HUES64 (cell line): ENCODE measurements at regions not wholly inside any gene's neighbourhood (a gene's known extent, or its start where the extent isn't known, plus 50 kb on each side); places are given as distances from the start of the nearest gene placed in this dataset.

Experiments
- H3K27ac ChIP-seq: 2 replicates; pipeline ENCODE4 v1.7.0; 2013; ENCODE audit warnings: low read depth, low read length, inconsistent platforms
- H3K27me3 ChIP-seq: 2 replicates; pipeline ENCODE4 v1.6.1; 2013; ENCODE audit warnings: mild to moderate bottlenecking, low read length; ENCODE audit not compliant: insufficient read depth
- H3K36me3 ChIP-seq: 2 replicates; pipeline ENCODE4 v1.6.1; 2013; ENCODE audit warnings: mild to moderate bottlenecking, low read length; ENCODE audit not compliant: insufficient read depth
- H3K4me1 ChIP-seq: 2 replicates; pipeline ENCODE4 v1.6.1; 2013; ENCODE audit warnings: mild to moderate bottlenecking, low read length, moderate library complexity; ENCODE audit not compliant: insufficient read depth
- H3K4me3 ChIP-seq: 2 replicates; pipeline ENCODE4 v1.5.1; 2013; ENCODE audit warnings: mild to moderate bottlenecking, low read length, moderate library complexity
- H3K9ac ChIP-seq: 2 replicates; pipeline ENCODE4 v1.6.1; 2013; ENCODE audit warnings: mild to moderate bottlenecking, low read depth, low read length
- H3K9me3 ChIP-seq: 2 replicates; pipeline ENCODE4 v1.6.1; 2013; ENCODE audit warnings: low read depth, low read length; ENCODE audit not compliant: insufficient read depth
- WGBS: fragments of 150-250, 120-280 bp; methylation state at CpG from one replicate; pipeline ENCODE4 v1.1.7; 2013; ENCODE audit warnings: missing lambda C conversion rate; 5-methylcytosine and 5-hydroxymethylcytosine counted together

GRCh38 chr15:95556866-95557225 is 773.7 kb upstream of the NR2F2 start:
- Histone ChIP-seq H3K9ac (no peak overlapping the region), H3K4me3 (no peak overlapping the region), H3K9me3 (no peaks in the 10 kb centered on the region), H3K27ac (no peak overlapping the region), H3K36me3 (no peaks in the 10 kb centered on the region), H3K27me3 (no peaks in the 10 kb centered on the region), H3K4me1 (peaks cover 25% of the 10 kb centered on the region)
- 87% methylated on average over 3 of the region's 6 CpGs for WGBS

GRCh38 chr15:95557226-95558046 is 773.1 kb upstream of the NR2F2 start:
- no peak overlapping the region for H3K4me3 ChIP-seq
- H3K27me3 ChIP-seq, result no peaks in the 10 kb centered on the region
- peaks cover 25% of the 10 kb centered on the region for H3K4me1 ChIP-seq
- H3K9me3 ChIP-seq, result no peaks in the 10 kb centered on the region
- WGBS, result 89% methylated on average over 16 of the region's 17 CpGs
- H3K27ac ChIP-seq, result peak overlapping the region; percentile 26; the same call in 1 of the 2 replicates
- H3K9ac ChIP-seq, result no peak overlapping the region
- H3K36me3 ChIP-seq, result no peaks in the 10 kb centered on the region

- H3K4me1 ChIP-seq, result peaks cover 25% of the 10 kb centered on the region
- no peaks in the 10 kb centered on the region for H3K27me3 ChIP-seq
- no peak overlapping the region for H3K9ac ChIP-seq
- H3K36me3 ChIP-seq, result no peaks in the 10 kb centered on the region
- H3K9me3 ChIP-seq, result no peaks in the 10 kb centered on the region
- no peak overlapping the region for H3K27ac ChIP-seq
- WGBS, result 100% methylated on average over 1 of the region's 2 CpGs
- no peak overlapping the region for H3K4me3 ChIP-seq
Measured at GRCh38 chr15:95558131-95558530, 772.4 kb upstream of the NR2F2 start.

GRCh38 chr15:95558916-95559315 is 771.6 kb upstream of the NR2F2 start:
- H3K27ac ChIP-seq, result no peak overlapping the region
- no peaks in the 10 kb centered on the region for H3K9me3 ChIP-seq
- H3K4me3 ChIP-seq, result no peak overlapping the region
- WGBS, result 100% methylated on average over 1 of the region's 2 CpGs
- H3K36me3 ChIP-seq, result no peaks in the 10 kb centered on the region
- no peaks in the 10 kb centered on the region for H3K27me3 ChIP-seq
- no peak overlapping the region for H3K9ac ChIP-seq
- H3K4me1 ChIP-seq, result peaks cover 25% of the 10 kb centered on the region

GRCh38 chr15:95559875-95560394 is 770.6 kb upstream of the NR2F2 start:
- WGBS, result 97% methylated on average over 5 of the region's 7 CpGs

GRCh38 chr15:95561463-95561862 is 769.0 kb upstream of the NR2F2 start:
- no peak overlapping the region for H3K4me3 ChIP-seq
- no peak overlapping the region for H3K9ac ChIP-seq
- no peaks in the 10 kb centered on the region for H3K36me3 ChIP-seq
- WGBS, result 50% methylated on average over 2 of the region's 2 CpGs
- H3K27me3 ChIP-seq, result no peaks in the 10 kb centered on the region
- H3K9me3 ChIP-seq, result no peaks in the 10 kb centered on the region
- H3K4me1 ChIP-seq, result peaks cover 15% of the 10 kb centered on the region
- no peak overlapping the region for H3K27ac ChIP-seq

More at GRCh38 chr15:95559875-95560394, 770.6 kb upstream of the NR2F2 start:
- no peaks in the 10 kb centered on the region for H3K27me3 ChIP-seq
- no peaks in the 10 kb centered on the region for H3K36me3 ChIP-seq
- H3K4me1 ChIP-seq, result peaks cover 25% of the 10 kb centered on the region
- no peaks in the 10 kb centered on the region for H3K9me3 ChIP-seq
- H3K27ac ChIP-seq, result no peak overlapping the region
- H3K4me3 ChIP-seq, result no peak overlapping the region
- no peak overlapping the region for H3K9ac ChIP-seq

- Histone ChIP-seq H3K9me3 (no peaks in the 10 kb centered on the region), H3K9ac (no peak overlapping the region), H3K4me1 (no peaks in the 10 kb centered on the region), H3K4me3 (no peak overlapping the region), H3K36me3 (no peaks in the 10 kb centered on the region), H3K27me3 (no peaks in the 10 kb centered on the region), H3K27ac (no peak overlapping the region)
- WGBS, result 96% methylated on average over 5 of the region's 5 CpGs
Measured at GRCh38 chr15:95563634-95564033, 766.9 kb upstream of the NR2F2 start.

- H3K9me3 ChIP-seq, result no peaks in the 10 kb centered on the region
- 94% methylated on average over 8 of the region's 8 CpGs for WGBS
Measured at GRCh38 chr15:95565016-95565600, 765.4 kb upstream of the NR2F2 start.

GRCh38 chr15:95565690-95566089 is 764.8 kb upstream of the NR2F2 start:
- Histone ChIP-seq H3K27ac (no peak overlapping the region), H3K4me3 (no peak overlapping the region), H3K9ac (no peak overlapping the region), H3K27me3 (no peaks in the 10 kb centered on the region), H3K36me3 (no peaks in the 10 kb centered on the region), H3K4me1 (no peaks in the 10 kb centered on the region), H3K9me3 (no peaks in the 10 kb centered on the region)
- 97% methylated on average over 4 of the region's 4 CpGs for WGBS

More at GRCh38 chr15:95565016-95565600, 765.4 kb upstream of the NR2F2 start:
- no peaks in the 10 kb centered on the region for H3K36me3 ChIP-seq
- no peak overlapping the region for H3K27ac ChIP-seq
- no peak overlapping the region for H3K9ac ChIP-seq
- H3K27me3 ChIP-seq, result no peaks in the 10 kb centered on the region
- H3K4me1 ChIP-seq, result no peaks in the 10 kb centered on the region
- no peak overlapping the region for H3K4me3 ChIP-seq

GRCh38 chr15:95567686-95568085 is 762.8 kb upstream of the NR2F2 start:
- Histone ChIP-seq H3K36me3 (no peaks in the 10 kb centered on the region), H3K9ac (no peak overlapping the region), H3K27ac (no peak overlapping the region), H3K9me3 (peaks cover 2% of the 10 kb centered on the region; the same call in 1 of the 2 replicates), H3K27me3 (no peaks in the 10 kb centered on the region), H3K4me1 (no peaks in the 10 kb centered on the region), H3K4me3 (no peak overlapping the region)
- no CpG with 5 or more reads among the region's 1 CpG for WGBS

- no peak overlapping the region for H3K27ac ChIP-seq
- H3K4me1 ChIP-seq, result no peaks in the 10 kb centered on the region
- H3K9me3 ChIP-seq, result peaks cover 2% of the 10 kb centered on the region; the same call in 1 of the 2 replicates
- H3K36me3 ChIP-seq, result no peaks in the 10 kb centered on the region
- H3K27me3 ChIP-seq, result no peaks in the 10 kb centered on the region
- H3K9ac ChIP-seq, result no peak overlapping the region
- 97% methylated on average over 5 of the region's 5 CpGs for WGBS
- H3K4me3 ChIP-seq, result no peak overlapping the region
Measured at GRCh38 chr15:95574053-95574452, 756.4 kb upstream of the NR2F2 start.
